H1 (cell line): ENCODE measurements at regions not wholly inside any gene's neighbourhood (a gene's known extent, or its start where the extent isn't known, plus 50 kb on each side); places are given as distances from the start of the nearest gene placed in this dataset.

Source experiments
- CTCF ChIA-PET: fragments of 300-600 bp; sonication (Branson Sonifier 250); formaldehyde crosslinking; loops from one replicate; lab custom pipeline; 2021; ENCODE audit not compliant: partially characterized antibody; lab: Charles Lee
- POLR2A ChIA-PET: fragments of 300-600 bp; sonication (Branson Sonifier 250); formaldehyde crosslinking; loops from one replicate; lab custom pipeline; 2021; ENCODE audit warnings: inconsistent platforms; ENCODE audit not compliant: partially characterized antibody; lab: Charles Lee
- DNase-seq, 2 experiments: peaks; one replicate each; pipeline versions ENCODE4 v3.0.0 to v3.0.0-alpha.2; 2010 to 2022; ENCODE audit warnings: low spot score in 2 of 2, low read depth in 1 of 2, mixed read lengths in 1 of 2
- FAIRE-seq: peaks from 2 replicates; lab custom pipeline; 2011; peaks lifted over from hg19 to GRCh38; lab: Jason Lieb, UNC
- H2AFZ ChIP-seq: 2 replicates; pipeline ENCODE4 v1.8.1; 2012; ENCODE audit warnings: low read length, inconsistent platforms
- H2AK5ac ChIP-seq: 2 replicates; pipeline ENCODE4 v1.6.1; 2013; ENCODE audit warnings: low read depth, low read length
- H2BK120ac ChIP-seq: replicated peaks from 2 replicates; pipeline ENCODE3; 2013; ENCODE audit warnings: low read depth, low read length, inconsistent platforms
- H2BK12ac ChIP-seq: 2 replicates; pipeline ENCODE4 v1.6.1; 2013; ENCODE audit warnings: low read depth, low read length
- H2BK15ac ChIP-seq: 2 replicates; pipeline ENCODE4 v1.6.1; 2013; ENCODE audit warnings: low read length
- H2BK20ac ChIP-seq: 2 replicates; pipeline ENCODE4 v1.6.1; 2013; ENCODE audit warnings: low read length
- H2BK5ac ChIP-seq: 2 replicates; pipeline ENCODE4 v1.6.1; 2013; ENCODE audit warnings: low read depth, low read length
- H3K14ac ChIP-seq: 2 replicates; pipeline ENCODE4 v1.6.1; 2013; ENCODE audit warnings: inconsistent platforms; ENCODE audit not compliant: insufficient read length
- H3K18ac ChIP-seq: 2 replicates; pipeline ENCODE4 v1.6.1; 2013; ENCODE audit warnings: low read length; ENCODE audit errors: extremely low read depth
- H3K23ac ChIP-seq: 2 replicates; pipeline ENCODE4 v1.6.1; 2013; ENCODE audit warnings: inconsistent platforms; ENCODE audit not compliant: insufficient read length
- H3K23me2 ChIP-seq: 2 replicates; pipeline ENCODE4 v1.6.1; 2013; ENCODE audit warnings: low read depth, low read length
- H3K27ac ChIP-seq: 2 replicates; pipeline ENCODE4 v1.6.1; 2011; ENCODE audit warnings: low read depth, low read length, inconsistent platforms
- H3K27me3 ChIP-seq, 4 experiments: replicated peaks in 1 of 4; 1 replicate in 1 of 4; 2 replicates in 3 of 4; pipeline versions ENCODE4 v1.6.1 to v1.8.1; 2011 to 2013; ENCODE audit warnings: low read length in 3 of 4, mild to moderate bottlenecking in 3 of 4, inconsistent platforms in 2 of 4, mixed read lengths in 2 of 4, moderate library complexity in 1 of 4; ENCODE audit not compliant: control insufficient read depth in 3 of 4, insufficient read depth in 3 of 4; ENCODE audit errors: extremely low read depth in 1 of 4
- H3K36me3 ChIP-seq, 4 experiments: 2 replicates each; pipeline versions ENCODE4 v1.6.1 to v1.8.1; 2011 to 2013; ENCODE audit warnings: mild to moderate bottlenecking in 4 of 4, low read length in 3 of 4, moderate library complexity in 2 of 4, control low read depth in 1 of 4, inconsistent platforms in 1 of 4; ENCODE audit not compliant: insufficient read depth in 4 of 4, control insufficient read depth in 2 of 4
- H3K4ac ChIP-seq: replicated peaks from 2 replicates; pipeline ENCODE3; 2013; ENCODE audit warnings: low read length, low read depth, mixed read lengths, inconsistent platforms; ENCODE audit not compliant: insufficient read length
- H3K4me1 ChIP-seq, 4 experiments: replicated peaks in 1 of 4; 1 replicate in 1 of 4; 2 replicates in 3 of 4; pipeline versions ENCODE4 v1.6.1 to v1.8.1; 2011 to 2013; ENCODE audit warnings: low read length in 3 of 4, inconsistent platforms in 2 of 4, mixed read lengths in 1 of 4; ENCODE audit not compliant: insufficient read depth in 4 of 4, control insufficient read depth in 3 of 4
- H3K4me2 ChIP-seq, 2 experiments: 2 replicates each; pipeline versions ENCODE4 v1.6.1 to v1.8.1; 2011 to 2013; ENCODE audit warnings: low read depth in 2 of 2, low read length in 2 of 2, control low read depth in 1 of 2, inconsistent platforms in 1 of 2, mild to moderate bottlenecking in 1 of 2; ENCODE audit not compliant: insufficient read depth in 1 of 2
- H3K4me3 ChIP-seq, 4 experiments: fragments of 200-600, 300-600 bp in 1 of 4; sonication (generic), shearing (Covaris generic), sonication (Bioruptor Twin) in 1 of 4; 2 replicates each; pipeline versions ENCODE4 v1.5.1 to v1.8.1; 2011 to 2016; ENCODE audit warnings: low read length in 4 of 4, low read depth in 3 of 4, control low read depth in 2 of 4, inconsistent platforms in 2 of 4, mild to moderate bottlenecking in 2 of 4, mixed read lengths in 1 of 4, moderate library complexity in 1 of 4; ENCODE audit not compliant: insufficient read depth in 2 of 4; ENCODE audit errors: extremely low read depth in 1 of 4
- H3K56ac ChIP-seq: replicated peaks from 2 replicates; pipeline ENCODE3; 2013; ENCODE audit warnings: low read depth, mild to moderate bottlenecking, mixed read lengths, low read length, inconsistent platforms; ENCODE audit not compliant: insufficient read length
- H3K79me1 ChIP-seq: 2 replicates; pipeline ENCODE4 v1.6.1; 2013; ENCODE audit warnings: low read depth, low read length, control low read depth
- H3K79me2 ChIP-seq, 2 experiments: 2 replicates each; pipeline versions ENCODE4 v1.6.1 to v1.8.1; 2012 to 2013; ENCODE audit warnings: low read length in 2 of 2, mild to moderate bottlenecking in 2 of 2, inconsistent platforms in 1 of 2; ENCODE audit not compliant: insufficient read depth in 2 of 2, control insufficient read depth in 1 of 2
- H3K9ac ChIP-seq, 4 experiments: replicated peaks in 1 of 4; 1 replicate in 1 of 4; 2 replicates in 3 of 4; pipeline versions ENCODE4 v1.6.1 to v1.8.1; 2011 to 2013; ENCODE audit warnings: low read depth in 3 of 4, low read length in 3 of 4, control low read depth in 2 of 4, mild to moderate bottlenecking in 2 of 4, moderate library complexity in 2 of 4, inconsistent platforms in 1 of 4; ENCODE audit errors: extremely low read depth in 1 of 4
- H3K9me3 ChIP-seq, 2 experiments: 2 replicates each; pipeline versions ENCODE4 v1.6.1 to v1.8.1; 2012 to 2013; ENCODE audit warnings: mild to moderate bottlenecking in 2 of 2, moderate library complexity in 2 of 2, control low read depth in 1 of 2, inconsistent platforms in 1 of 2, low read depth in 1 of 2, low read length in 1 of 2, mixed read lengths in 1 of 2; ENCODE audit not compliant: insufficient read depth in 2 of 2
- H4K20me1 ChIP-seq, 2 experiments: replicated peaks in 1 of 2; 2 replicates each; pipeline versions ENCODE3 to v1.8.1; 2011 to 2013; ENCODE audit warnings: inconsistent platforms in 2 of 2, low read length in 2 of 2, mild to moderate bottlenecking in 1 of 2; ENCODE audit not compliant: insufficient read depth in 2 of 2, control insufficient read depth in 1 of 2
- H4K5ac ChIP-seq: 2 replicates; pipeline ENCODE4 v1.6.1; 2013; ENCODE audit warnings: low read length, low read depth, mixed read lengths, inconsistent platforms; ENCODE audit not compliant: insufficient read length
- H4K8ac ChIP-seq: 2 replicates; pipeline ENCODE4 v1.8.0; 2013; ENCODE audit warnings: mild to moderate bottlenecking, moderate library complexity, low read length, inconsistent platforms; ENCODE audit not compliant: insufficient read depth; ENCODE audit errors: extremely low read depth
- H4K91ac ChIP-seq: replicated peaks from 2 replicates; pipeline ENCODE3; 2013; ENCODE audit warnings: low read length, mixed read lengths, inconsistent platforms; ENCODE audit not compliant: insufficient read length
- ASH2L ChIP-seq: fragments of 200-600, 300-600 bp; sonication (generic); IDR thresholded peaks from one replicate; pipeline ENCODE4 v1.7.1; 2017; ENCODE audit warnings: low read length
- CEBPB ChIP-seq: IDR thresholded peaks from 2 replicates; pipeline ENCODE4 v1.6.1; 2012; ENCODE audit warnings: low read depth, low read length
- CHD2 ChIP-seq: IDR thresholded peaks from 2 replicates; pipeline ENCODE4 v1.6.1; 2012; ENCODE audit warnings: low read length, improper control_type of control experiment
- EGR1 ChIP-seq: IDR thresholded peaks from 2 replicates; pipeline ENCODE4 v1.6.1; 2011; ENCODE audit warnings: low read depth, low read length, borderline replicate concordance
- HDAC6 ChIP-seq: IDR thresholded peaks from one replicate; pipeline ENCODE4 v1.7.1; 2012; ENCODE audit warnings: low read depth, mild to moderate bottlenecking, inconsistent platforms, low read length, moderate library complexity
- MAFK ChIP-seq: IDR thresholded peaks from 2 replicates; pipeline ENCODE4 v1.6.1; 2012; ENCODE audit warnings: low read depth, mild to moderate bottlenecking, improper control_type of control experiment, low read length
- POU5F1 ChIP-seq: IDR thresholded peaks from 2 replicates; pipeline ENCODE4 v1.6.1; 2011; ENCODE audit warnings: low read depth, mild to moderate bottlenecking, low read length, moderate library complexity
- RFX5 ChIP-seq: IDR thresholded peaks from 2 replicates; pipeline ENCODE4 v1.6.1; 2011; ENCODE audit warnings: low read depth, low read length, improper control_type of control experiment, borderline replicate concordance
- SIRT6 ChIP-seq: IDR thresholded peaks from one replicate; pipeline ENCODE4 v1.7.1; 2012; ENCODE audit warnings: low read length, inconsistent platforms
- TEAD4 ChIP-seq: IDR thresholded peaks from 2 replicates; pipeline ENCODE4 v1.6.1; 2012; ENCODE audit warnings: low read depth, low read length, inconsistent platforms, mixed read lengths
- WGBS, 2 experiments: shearing (Covaris generic) in 1 of 2; methylation state at CpG; one replicate each; pipeline versions ENCODE4 v1.1.6 to v1.1.7; 2013 to 2015; ENCODE audit warnings: low lambda C conversion rate in 2 of 2, mixed read lengths in 2 of 2, inconsistent platforms in 1 of 2, low coverage in 1 of 2, missing lambda C conversion rate in 1 of 2; ENCODE audit not compliant: insufficient replicate concordance in 2 of 2, insufficient coverage in 1 of 2, insufficient read length in 1 of 2; ENCODE audit errors: extremely low coverage in 1 of 2, missing lambda C conversion rate in 1 of 2; 5-methylcytosine and 5-hydroxymethylcytosine counted together

- Histone ChIP-seq H3K4ac (no peak overlapping the region), H3K18ac (no peak overlapping the region), H3K4me2 (no peak overlapping the region), H3K27ac (no peak overlapping the region), H2BK120ac (no peak overlapping the region), H4K5ac (no peak overlapping the region), H2BK5ac (no peak overlapping the region), H3K14ac (no peak overlapping the region), H3K9ac (no peak overlapping the region), H3K27me3 (no peaks in the 10 kb centered on the region), H3K23ac (no peak overlapping the region), H2AFZ (no peak overlapping the region), H3K23me2 (no peaks in the 10 kb centered on the region), H3K56ac (no peak overlapping the region), H2BK12ac (no peak overlapping the region), H2BK20ac (no peak overlapping the region), H4K20me1 (no peaks in the 10 kb centered on the region), H3K4me1 (no peaks in the 10 kb centered on the region; a peak in 1 of 7 replicates), H2BK15ac (no peak overlapping the region), H4K91ac (no peak overlapping the region), H3K79me2 (no peaks in the 10 kb centered on the region), H3K4me3 (no peak overlapping the region), H2AK5ac (no peak overlapping the region), H3K9me3 (no peaks in the 10 kb centered on the region), H3K36me3 (no peaks in the 10 kb centered on the region), H4K8ac (no peak overlapping the region), H3K79me1 (no peaks in the 10 kb centered on the region)
- CTCF ChIA-PET = interaction anchor here (0.6 kb wide), 1 partner anchor 32 kb away, joined by 3 read pairs; no protein-coding TSS in a partner anchor
- POLR2A ChIA-PET = no interaction called here
- TF ChIP-seq CEBPB (no peak), HDAC6 (no peak), RFX5 (no peak), POU5F1 (no peak), CHD2 (no peak), EGR1 (no peak), MAFK (no peak), TEAD4 (no peak), SIRT6 (no peak), ASH2L (no peak)
- FAIRE-seq (no peak), DNase-seq (no peak)
- 84% methylated on average over 6 of the region's 6 CpGs; no CpG with 5 or more reads in 1 of the 2 experiments for WGBS, 2 experiments
These were observed 165.0 kb upstream of the RBFOX1 start for GRCh38 chr16:7167626-7168025.
